ENCODE measurements at regions not wholly inside any gene's neighbourhood (a gene's known extent, or its start where the extent isn't known, plus 50 kb on each side); places are given as distances from the start of the nearest gene placed in this dataset.

DNA sequence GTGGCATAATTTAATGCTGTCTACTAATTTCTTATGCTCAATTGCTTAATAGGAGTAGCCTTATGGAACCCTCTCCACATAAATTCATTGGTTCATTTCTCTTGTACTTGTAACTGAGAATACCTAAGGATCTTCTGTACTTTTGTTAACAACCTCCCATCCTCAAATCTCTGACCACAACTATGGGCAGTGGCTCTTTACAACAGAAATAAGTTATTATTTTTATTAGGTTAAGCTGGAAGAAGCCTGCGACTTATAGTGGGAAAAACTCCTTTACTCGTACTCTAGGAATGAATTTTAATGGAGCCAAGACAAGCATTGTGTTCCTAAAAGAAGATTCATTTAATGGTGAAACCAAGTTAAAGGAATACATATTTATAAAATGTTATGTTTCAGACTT, 337.1 kb upstream of the CTSO start:
- TF ChIP-seq CTCF (IDR thresholded peaks at IDR 0.05; ENCODE audit: borderline replicate concordance, extremely low read depth, low read length, poor library complexity, severe bottlenecking) (no peak), EZH2 (IDR thresholded peaks at IDR 0.05; ENCODE audit: borderline replicate concordance, low read depth, low read length, severe bottlenecking) (no peak)
